Astrocyte of the hippocampus (primary cell): ENCODE measurements at regions not wholly inside any gene's neighbourhood (a gene's known extent, or its start where the extent isn't known, plus 50 kb on each side); places are given as distances from the start of the nearest gene placed in this dataset.

Experiments used
- DNase-seq: peaks from one replicate; pipeline ENCODE4 v3.0.0; 2011; ENCODE audit warnings: low read depth, low spot score

DNA sequence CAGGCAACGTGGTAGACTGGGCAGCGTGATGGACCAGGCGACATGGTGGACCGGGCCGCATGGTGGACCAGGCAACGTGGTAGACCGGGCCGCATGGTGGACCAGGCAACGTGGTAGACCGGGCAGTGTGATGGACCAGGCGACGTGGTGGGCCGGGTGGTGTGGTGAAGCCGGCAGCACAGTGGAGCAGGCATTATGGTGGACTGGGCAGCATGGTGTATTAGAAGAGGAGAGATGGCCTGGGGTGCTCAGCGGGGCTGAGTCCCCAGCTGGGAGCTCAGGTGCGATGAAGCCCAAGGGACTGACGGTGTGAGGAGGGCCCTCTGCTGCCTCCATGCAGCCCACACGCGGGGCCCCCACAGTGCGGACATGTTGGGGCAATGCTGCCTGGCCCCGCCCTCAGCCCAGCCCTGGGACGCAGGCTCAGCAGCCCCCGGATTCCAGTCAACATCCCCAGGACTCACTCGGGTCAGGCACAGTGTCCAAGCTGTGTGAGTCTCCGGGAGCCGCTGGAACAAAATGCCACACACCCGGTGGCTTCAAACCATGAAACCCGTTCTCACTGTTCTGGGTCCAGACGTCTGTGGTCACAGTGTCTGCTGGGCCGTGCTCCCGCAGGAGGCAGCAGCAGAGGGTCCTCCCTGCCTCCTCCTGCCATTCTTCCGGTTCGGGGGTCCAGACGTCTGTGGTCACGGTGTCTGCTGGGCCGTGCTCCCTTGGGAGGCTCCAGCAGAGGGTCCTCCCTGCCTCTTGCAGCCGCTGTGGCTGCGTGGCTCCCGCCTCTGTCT is 1084.9 kb downstream of the BRD1 start:
- DNase-seq = no peak

DNA sequence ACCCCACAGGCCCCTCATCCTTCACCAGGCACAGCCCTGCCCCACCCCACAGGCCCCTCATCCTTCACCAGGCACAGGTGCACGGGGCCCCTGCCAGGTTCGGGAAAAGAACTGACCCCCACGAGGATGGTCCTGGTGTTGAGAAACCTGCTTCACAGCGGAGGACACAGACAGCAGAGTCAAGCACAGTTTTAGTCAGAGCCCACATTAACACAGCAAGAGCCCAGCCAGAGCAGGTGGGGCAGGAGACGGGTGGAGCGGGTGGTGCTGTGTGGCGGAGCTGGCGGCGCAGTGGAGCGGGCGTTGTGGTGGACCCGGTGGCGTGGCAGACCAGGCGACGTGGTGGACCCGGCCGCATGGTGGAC is 1085.5 kb downstream of the BRD1 start:
- no peak for DNase-seq

DNA sequence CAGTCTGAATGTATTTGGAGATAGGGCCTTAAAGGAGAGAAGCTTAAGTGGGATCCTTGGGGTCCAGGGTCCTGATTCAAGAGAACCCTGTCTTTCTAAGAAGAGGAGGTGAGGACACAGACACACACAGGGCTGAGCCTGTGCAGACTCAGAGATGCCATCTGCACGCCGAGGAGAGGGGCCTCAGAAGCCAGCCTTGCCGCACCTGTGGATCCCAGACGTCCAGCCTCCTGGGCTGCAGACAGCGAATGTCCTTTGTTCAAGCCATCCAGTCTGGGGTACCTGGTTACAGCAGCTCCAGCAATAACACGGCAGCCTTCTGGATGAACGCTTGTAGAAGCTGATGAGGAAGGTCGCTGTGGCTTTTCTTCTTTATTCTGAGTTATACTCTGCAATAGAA is 1086.1 kb downstream of the BRD1 start:
- no peak for DNase-seq

DNA sequence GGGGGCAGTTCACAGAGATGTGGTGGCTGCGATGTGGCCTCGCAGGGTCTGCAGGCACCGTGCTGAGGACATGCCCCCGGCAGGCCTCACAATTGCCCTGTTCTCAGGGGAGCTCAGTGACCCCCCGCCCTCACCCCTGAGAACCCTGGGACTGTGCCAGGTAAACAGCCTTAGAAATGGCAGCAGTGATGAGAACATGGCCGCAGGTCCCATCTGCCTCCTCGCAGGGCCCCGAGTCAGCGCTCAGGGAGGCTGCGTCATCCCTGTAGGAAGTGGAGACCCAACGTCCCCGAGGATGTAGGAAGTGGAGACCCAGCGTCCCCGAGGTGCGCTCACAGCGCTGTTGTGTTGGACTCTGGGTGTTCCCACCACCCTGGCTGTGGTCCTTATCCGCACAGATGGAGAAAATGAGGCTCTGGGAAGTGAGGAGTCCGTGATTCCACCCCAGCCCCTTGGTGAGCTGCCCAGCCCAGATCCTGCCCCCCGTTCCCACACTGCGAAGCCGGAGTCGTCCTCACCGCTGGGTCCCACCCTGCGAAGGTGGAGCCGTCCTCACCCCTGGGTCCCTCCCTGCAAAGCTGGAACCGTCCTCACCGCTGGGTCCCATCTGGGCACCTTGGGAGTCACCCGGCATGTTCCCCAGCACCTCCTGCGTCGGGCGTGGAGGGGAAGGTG is 1086.8 kb downstream of the BRD1 start:
- DNase-seq = no peak

DNA sequence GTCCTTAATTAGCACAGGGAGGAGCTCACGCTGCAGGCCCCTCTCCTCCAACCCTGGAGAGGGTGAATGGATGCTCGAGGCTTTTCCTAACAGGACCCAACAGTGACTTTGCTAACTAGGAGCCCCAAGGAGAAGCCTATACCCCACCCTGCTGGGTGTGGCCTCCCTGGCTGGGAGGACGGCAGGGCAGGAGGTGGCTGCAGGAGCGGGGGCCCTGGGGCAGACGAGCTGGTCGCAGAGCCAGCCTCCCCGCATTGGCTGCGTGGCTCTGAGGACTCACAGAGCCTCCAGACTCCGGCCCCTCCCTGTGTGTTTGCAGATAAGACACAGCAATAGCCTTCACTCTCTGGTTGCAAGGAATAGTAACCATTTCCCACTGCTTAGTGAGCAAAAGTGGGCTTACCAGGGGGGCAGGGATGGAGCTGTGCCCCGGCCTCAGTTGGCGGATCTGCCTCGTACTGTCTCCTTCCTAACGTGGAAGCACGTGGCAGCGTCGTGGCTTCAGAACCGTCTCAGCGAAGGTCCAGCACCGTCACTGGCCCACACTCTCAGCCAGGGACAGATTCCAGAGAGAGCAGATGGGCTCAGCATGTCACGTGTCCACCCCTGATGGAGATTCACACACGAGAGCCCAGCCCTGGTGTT is 1087.5 kb downstream of the BRD1 start:
- DNase-seq = no peak

DNA sequence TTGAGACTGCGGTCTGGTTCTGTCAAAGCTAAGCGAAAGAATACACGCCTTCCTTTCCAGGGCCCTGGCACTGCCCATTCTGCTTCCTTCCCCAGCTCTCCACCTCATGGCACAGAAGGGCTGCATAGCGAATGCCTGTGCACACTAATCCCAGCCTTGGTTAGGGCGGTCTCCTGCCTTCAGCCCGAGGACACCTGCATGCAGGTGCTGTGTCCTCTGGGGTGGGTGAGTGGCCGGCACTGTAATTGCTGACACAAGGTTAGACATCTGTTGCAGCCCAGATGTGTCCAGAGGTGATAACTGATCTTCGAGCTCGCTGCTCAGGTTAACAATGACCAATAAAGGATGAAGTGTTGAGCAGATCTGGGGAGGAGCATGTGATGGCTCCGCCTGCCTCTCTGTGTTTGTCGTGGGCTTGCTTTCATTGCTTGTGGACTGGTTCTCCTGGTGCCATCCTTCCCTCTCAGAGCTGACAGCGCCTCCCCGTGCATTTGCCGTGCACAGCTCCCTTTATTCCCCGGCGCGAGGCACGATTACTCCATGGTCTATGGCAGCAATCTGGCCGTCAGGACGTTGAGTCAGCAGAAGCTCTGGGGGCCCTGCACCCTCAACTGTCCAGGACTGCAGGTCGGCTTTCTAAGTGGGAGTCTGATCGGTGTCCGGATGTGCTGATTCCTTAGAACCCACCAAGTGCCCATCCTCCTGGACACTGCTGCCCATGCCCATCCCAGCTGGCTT is 1088.2 kb downstream of the BRD1 start:
- DNase-seq = no peak

DNA sequence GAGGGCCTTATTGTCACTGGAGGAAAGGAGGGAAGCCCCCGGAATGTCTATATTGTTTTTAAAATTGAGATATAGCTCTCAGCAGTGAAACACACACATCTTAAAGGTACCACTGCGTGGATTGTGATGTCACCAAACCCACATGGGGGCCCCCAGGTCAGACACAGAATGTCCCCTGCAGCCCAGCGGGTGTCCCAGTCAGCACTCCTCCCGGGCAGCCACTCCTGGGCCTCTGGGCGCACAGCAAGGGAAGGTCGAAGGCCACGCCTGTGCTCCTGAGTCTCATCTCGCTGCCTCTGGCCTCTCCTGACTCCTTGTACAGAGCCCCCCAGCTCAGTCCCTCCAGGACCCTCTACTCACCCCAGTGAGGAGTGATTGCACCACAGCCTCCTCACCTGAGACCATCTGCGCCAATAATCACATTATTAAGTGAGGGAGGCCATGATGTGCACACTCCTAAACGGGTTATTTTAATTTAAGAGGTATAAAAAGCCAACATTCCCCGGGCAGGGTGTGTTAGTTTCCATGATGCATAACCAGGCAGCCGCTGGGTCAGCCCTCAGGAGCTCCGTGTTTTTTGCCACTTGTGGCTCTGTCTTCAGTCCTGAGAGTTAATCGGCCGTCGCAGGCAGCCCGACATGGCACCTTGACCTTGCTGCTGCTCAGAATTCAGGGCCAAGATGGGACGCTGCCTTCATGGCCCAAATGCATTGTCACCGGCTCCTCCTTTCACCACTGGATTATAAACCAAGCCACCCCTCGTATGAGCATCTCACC is 1089.3 kb downstream of the BRD1 start:
- no peak for DNase-seq

DNA sequence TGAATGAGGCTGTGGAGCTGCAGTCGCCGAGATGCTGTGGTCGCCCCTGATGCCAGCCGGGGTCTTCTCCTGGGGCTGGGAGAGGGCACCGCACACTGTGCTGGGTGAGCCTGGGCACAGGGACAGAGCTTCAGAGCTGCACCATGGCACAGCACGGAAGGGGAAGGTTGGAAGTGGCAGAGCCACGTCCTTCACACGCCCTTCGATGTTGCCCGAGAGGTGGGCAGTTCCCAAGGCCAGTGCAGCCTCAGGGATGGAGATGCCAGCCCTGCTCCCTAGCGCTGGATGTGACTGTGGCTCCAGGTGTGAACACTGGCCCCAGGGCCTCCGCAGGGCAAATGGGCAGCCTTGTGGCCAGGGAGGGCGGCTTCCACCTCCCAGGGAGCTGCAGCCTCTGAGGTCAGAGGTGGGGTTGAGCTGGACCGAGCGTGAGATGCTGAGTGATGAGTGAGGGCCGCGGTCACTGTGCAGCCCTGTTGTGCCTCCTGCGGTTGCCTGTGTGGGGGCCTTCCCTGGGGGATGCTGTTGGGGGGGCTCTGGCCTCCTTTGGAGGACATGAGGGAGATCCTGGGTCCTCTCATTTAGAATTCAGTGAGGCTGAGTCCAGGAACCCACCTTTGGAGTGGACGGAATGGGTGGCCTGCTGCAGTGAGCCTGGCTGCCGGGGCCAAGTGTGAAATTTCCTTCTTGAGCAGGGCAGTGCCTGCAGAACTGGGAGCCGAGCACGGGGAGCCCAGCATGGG is 1090.0 kb downstream of the BRD1 start:
- no peak for DNase-seq

DNA sequence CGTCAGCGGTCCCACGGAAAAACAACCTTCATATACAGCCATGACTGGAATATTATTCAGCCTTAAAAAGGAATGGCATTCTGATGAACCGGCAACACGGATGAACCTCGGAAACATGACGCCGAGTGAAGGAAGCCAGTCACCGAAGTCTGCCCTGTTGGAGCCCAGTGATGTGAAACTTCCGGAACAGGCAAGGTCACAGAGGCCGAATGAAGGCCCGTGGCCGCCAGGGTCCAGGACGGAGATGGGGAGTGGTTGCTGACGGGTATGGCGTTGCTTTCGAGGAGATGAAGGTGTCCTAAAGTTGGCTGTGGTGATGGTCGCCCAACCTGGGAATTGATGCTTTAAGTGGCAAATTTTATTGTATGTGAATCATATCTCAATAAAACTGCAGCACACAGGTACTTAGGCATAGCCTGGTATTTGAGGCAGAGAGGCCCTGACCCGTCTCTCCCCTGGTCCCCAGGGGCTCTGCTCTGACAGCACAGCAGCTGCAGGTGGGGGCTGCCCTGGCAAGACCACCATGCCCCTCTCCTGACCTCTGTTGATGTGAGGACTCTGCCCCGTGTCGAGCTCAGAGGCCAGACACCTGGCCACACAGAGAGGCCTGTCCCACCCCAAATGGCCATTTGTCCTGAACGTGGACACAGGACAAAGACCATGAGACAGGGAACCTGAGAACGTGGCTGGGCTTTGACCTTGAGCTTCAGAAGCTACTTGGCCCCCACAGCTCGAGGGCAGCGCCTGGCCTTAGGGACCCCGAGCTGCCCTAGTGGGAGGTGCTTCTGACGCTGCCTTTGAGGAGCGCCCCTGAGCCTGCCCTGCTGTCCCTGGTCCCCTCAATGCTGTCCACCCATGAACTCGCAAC is 1090.8 kb downstream of the BRD1 start:
- DNase-seq = no peak

DNA sequence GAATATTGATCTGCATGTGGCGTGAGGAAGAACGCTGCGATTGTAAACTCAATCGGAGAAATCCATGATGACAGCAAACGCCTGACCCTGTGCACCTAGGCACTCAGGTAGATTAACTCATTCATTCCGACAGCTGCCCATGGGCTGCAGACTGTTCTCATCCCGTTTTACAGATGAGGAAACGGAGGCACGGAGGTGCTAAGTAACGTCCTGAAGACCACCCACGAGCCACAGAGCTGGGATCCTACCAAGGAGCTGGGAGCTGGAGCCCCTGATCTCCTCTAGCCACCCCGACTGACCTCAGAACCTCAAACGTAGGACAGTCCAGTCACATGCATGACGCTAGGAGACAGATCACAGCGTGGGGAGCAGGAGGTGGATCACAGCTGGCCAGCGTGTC is 1092.7 kb downstream of the BRD1 start:
- DNase-seq = no peak

DNA sequence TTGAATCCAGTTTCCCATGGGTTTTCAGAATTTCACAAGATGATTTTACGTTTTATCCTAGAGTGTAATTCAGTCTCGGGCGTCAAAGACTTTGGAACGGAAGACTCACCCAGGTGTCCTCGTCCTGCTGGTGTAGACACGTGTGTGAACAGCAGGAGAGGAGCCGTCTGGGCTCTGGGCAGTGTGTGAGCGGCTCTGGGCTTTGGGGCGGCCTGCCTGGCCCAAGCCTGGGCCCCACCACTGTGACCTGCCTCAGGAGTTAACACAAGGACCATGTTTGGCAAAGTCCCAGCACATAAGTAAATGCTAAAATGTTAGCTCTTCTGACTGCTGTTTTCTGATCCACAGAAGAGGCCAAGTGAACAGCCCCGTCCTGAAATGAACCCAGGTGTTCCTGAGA is 1093.3 kb downstream of the BRD1 start:
- no peak for DNase-seq

DNA sequence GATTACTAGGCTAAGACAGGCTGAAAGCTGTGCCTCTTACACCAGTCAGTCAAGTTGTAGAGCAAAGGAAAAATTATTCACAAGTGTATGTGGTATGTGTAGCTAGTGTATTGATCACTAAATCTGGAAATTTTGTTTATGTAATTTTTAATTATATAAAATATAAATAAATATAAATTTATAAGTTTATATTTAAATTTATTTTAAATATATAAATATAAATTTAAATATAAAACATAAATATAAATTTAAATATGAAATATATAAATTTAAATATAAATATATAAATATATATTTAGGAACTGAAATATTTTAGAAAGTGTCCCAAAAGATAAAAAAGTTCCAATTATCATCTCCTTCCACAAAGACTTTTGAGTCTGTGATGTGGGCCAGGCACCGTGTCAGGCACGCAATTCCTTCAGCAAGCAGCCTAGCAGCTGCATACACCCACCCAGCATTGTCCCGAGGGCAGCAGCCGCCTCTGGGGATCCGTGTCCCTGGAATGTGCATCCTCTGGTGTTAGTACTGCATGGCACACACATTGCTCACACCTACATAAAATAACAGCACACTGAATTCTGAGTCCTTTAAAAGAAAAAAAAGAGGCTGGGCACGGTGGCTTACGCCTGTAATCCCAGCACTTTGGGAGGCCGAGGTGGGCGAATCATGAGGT is 1098.0 kb downstream of the BRD1 start:
- DNase-seq = no peak

DNA sequence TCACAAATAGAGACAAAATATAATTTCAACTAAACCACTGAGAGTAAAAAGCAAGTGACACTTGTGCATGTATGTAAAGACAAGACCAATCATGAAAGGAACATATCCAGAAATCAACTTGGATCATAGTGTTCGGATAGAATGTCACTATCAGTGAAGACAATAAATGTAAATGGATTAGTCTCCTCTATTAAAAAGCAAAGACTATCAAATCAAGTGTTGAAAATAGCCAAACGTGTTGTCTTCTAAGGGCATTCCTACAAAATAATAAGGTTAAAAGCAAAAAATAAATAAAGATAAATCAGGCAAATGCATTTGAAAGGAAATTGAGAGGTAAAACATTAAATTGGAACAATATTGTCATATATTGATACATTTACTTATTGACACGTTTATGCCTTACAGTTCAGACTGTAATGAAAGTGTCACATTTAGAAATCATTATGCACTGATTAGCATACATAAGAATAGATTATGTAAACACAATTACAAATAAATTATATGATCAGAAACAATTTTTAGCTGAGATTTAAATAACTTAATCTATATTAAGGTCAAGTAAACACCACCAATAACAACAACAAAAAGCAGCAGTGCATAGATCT is 1100.1 kb downstream of the BRD1 start:
- DNase-seq = no peak

DNA sequence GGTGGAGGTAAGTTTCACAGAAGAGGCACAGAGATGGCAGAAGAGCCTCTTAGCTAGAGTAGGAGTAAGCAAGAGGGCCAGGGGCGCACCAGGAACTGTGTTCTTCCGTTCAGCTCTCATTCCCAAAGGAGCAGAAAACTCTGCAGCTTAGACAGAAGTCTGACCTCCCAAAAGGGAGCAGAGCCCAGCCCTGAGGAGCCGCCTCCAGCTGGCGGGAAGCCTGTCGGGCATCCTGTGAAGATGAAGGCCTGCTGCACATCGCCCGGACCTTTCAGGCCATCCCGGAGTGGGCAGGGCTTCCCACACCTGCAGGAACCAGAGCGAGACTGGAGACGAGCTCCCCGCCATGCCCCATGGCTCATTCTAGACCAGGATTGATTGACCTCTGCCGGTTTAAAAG is 1102.8 kb downstream of the BRD1 start:
- DNase-seq = no peak

DNA sequence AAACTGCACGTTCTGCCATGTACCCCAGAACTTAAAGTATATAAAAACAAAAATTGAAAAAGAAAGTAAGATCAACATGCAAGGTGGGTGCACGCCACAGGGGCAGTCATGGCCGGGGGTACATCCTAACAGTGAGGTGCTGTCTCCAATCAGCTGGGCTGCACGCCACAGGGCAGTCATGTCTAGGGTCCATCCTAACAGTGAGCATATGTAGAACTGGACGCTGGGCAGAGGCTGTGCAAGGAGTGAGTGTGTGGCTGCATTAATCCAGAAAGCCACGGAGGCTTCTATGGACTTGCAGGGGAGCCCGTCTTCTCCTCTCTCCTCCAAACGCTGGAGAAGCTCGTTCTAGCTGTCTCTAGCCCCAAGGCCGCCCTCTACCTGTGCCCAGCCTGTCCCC is 1105.0 kb downstream of the BRD1 start:
- DNase-seq = no peak

DNA sequence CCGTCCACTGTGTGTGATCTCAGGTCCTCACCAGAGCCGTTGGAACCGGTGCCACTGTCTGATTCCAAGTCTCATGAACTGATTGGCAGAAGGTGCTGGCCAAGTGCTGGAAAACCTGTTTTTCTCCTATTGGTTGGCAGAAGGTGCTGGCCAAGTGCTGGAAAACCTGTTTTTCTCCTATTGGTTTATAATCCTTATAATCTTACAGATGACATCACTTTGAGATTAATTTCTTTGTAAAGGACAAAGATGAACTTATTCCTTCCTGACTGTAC is 1106.3 kb downstream of the BRD1 start:
- no peak for DNase-seq

DNA sequence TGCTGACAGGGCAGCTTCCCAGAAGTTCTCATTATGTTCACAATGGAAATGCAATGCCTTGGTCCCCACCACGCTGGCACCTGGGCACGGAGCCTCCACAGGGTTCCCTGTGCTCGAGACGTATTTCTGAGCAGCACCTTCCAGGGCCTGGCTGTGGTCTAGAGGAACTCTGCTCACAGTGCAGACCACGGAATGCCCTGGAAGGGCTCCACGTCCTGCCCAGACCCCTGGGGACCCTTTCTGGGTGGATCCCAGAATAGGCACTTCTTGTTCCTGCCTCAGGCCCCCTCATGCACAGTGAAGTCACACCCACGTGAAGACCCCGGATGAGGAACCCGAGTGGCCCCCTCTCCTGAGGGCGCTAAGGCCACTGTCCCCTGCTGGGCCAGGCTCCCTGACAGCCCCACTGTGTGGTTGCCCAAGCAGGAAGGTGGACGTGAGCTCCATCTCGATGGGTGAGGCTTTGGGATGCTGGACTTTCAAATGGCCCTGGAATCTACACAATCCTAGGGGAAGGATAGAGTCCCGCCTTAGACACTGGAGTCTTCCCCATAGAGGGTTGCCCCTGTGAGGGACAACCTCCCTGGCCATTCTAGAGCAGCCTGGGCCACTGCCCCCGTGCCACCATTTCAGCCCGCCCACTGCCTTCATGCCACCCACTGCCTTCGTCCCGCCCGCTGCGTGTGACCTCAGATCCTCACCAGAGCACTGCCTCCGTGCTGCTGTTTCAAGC is 1106.8 kb downstream of the BRD1 start:
- no peak for DNase-seq

DNA sequence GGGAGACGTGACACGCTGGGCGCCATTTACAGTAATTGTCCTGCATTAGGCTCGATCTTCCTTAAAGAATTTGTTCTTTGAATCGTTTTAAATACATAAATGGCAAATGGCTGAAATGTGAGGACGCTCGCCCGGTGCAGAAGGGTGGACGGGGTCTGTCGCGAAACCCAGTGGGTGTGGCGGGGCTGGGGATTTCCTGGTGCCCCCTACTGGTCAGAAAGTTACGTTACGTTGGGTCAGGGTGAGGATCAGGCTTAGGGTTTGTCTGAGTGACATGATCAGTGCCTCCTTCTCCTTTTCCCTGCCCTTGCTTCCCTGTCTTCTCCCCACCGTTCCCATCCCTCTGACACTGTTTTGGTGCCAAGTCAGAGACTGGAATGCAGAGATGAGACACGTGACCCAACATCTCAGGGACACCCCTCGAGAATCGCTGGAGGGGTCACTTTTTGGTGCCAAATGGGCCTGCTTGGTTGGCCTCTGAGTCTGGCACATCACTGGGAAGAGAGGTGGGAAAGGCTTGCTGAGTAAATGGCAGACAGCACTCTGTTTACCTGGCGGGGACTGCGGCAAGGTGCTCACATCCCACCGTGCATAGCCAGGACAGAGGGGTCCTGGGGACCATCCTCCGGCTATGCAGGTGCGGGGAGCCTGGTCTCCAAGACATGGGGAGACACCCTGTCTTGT is 1107.6 kb downstream of the BRD1 start:
- no peak for DNase-seq
